Urothelium cell line (cell line): ENCODE measurements at regions not wholly inside any gene's neighbourhood (a gene's known extent, or its start where the extent isn't known, plus 50 kb on each side); places are given as distances from the start of the nearest gene placed in this dataset.
A peak's percentile ranks its signal among the peaks of the same experiment; 100 is the strongest.

ENCODE experiments used
- DNase-seq: peaks from one replicate; pipeline ENCODE4 v3.0.0; 2011; ENCODE audit warnings: low spot score, mixed read lengths
- FAIRE-seq: peaks from 2 replicates; lab custom pipeline; 2011; peaks lifted over from hg19 to GRCh38; lab: Jason Lieb, UNC

DNA sequence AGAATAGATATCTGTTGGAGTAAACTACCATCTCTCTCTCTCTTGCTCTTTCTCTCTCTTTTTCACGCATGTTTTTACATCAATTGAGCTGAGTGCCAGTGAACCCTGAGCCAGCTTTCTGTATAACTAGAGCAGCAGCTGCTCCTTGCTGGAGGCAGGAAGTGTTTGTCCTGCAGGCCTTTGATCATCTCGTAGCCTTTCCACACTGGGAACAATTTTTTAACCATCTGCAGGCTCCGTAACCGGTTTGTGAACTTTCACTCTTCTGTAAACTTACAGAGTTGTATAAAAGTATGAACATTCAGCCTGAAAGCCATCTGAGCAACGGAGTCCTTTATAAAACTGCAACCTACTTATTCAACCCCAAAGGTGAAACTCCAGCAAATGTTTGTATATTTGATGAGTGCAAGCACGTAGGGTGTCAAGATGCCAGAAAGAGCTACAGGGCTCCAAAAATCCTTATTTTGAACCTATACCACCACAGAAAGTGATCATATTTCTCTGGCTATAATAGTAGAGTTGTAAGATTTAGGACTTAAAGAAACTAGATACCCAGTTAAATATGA lies 162.8 kb upstream of the NFE2L3 start:
- DNase-seq (no peak), FAIRE-seq (no peak)

DNA sequence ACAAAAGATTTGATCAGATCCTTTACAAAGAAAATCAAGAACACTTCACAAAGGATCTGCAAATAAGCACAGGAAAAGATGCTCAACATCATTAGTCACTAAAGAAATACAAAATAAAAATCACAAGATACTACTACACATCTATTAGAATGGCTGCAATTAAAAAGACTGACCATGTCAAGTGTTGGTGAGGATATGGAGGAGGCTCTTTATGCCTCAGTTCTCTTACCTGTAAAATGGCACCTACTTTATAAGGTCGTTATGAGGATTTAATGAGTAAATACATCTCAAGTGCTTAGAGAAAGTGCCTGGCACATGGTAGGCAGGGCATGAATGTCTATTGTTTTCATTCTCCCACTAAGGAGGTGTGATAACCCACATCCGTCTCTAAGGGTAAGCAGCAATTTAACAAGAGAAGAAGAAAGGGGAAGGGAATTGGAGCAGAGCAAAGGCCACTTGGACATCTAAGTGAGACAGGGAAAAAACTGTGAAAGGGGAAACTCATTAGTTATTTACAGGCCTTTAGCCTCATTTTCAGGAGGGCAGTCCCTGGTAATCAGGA lies 157.5 kb upstream of the NFE2L3 start:
- no peak for FAIRE-seq
- no peak for DNase-seq

DNA sequence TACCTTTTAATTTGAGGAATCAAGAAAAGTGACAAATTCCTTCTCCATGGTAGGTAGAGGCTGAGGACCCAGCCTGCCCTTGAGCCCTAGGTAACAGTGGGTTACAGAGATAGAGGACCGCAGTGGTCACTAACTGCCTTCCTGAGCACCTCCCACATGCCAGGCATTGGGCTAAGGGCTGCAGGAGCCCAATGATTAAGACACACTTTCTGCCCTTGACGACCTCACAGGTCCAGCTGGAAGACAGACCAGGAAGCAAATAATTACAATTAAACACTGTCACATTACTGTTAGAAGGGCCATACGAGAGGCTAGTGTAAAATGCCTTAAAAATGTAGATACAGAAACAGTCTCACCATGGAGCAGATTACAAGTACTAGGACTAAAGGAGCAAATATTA lies 156.8 kb upstream of the NFE2L3 start:
- FAIRE-seq (peak; percentile 79), DNase-seq (no peak)

DNA sequence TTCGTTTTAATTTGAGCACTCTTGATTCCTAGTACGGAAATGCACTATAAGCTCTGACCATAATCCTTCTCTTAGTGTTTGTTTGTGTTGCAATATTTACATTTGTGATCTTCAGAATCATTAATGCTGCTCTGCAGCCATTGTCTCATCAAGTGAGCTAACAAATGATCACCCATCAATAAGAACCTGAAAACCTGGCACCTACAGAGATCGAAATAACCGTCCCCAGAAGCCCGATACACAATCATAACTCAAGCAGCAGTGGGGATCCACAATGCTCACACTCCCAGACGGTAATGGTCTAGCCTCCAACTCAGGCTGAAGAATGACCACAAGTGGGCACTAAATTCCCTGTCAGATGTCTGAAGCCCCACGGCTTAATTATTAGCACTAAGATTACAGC lies 156.0 kb upstream of the NFE2L3 start:
- FAIRE-seq (no peak), DNase-seq (no peak)

DNA sequence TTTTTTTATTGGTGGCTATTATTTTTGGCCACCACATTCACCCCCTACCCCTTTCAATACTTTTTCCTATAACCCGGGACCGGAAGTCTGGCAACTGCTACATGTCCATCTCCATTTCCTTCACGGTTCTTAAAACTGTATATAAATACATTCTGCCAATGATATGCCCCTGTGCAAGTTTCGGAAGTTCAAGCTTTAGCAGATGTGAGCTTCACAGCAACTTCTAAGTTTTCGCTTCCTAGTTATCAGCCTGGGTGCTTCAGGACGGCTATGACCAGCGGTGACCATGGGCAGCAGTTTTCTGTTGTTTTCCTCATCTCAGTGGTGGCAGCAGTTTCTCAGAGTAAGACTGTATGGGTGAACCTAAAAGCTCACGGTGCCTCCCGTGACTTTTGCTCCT lies 153.5 kb upstream of the NFE2L3 start:
- DNase-seq (no peak), FAIRE-seq (no peak)

DNA sequence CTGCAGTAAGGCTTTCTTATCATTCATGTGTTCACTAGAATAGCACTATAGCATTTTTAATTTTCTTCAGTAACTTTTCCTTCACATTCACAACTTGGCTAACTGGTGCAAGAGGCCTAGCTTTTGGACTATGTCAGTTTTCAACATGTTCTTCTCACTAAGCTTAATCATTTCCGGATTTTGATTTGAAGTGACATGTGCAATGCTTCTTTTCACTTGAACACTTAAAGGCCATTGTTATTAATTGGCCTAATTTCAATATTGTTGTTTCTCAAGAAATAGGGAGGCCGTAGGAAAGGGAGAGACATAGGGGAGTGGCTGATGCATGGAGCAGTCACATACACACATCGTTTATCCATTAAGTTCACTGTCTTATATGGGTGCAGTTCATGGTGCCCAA lies 151.2 kb upstream of the NFE2L3 start:
- FAIRE-seq (no peak), DNase-seq (no peak)

DNA sequence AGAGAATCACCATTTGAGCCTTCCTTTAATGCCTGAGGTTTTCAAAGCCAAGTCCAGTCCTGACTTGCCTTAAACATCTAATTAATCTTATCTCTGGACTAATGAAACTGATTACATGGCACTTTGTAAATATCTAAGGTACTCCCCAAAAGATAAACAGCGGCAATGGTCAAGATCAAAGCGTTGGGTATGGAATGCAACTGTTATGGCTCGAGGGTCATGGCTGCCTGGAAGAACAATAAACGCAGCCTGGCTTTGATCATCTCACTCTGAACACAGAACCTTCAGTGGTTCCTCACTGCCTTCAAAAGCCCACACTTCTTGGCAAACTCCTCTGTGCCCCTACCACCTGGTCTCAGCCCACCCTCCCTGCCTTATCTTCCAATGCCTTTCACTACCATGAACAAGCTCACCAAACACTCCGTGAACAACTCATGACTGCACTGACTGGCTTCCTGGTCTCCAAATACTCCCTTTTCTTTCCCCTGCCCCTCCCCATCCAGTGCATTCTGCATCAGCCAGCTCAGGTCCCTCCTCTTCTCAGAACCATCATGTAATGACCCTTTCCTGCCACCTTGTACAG lies 150.2 kb upstream of the NFE2L3 start:
- FAIRE-seq (no peak), DNase-seq (no peak)

DNA sequence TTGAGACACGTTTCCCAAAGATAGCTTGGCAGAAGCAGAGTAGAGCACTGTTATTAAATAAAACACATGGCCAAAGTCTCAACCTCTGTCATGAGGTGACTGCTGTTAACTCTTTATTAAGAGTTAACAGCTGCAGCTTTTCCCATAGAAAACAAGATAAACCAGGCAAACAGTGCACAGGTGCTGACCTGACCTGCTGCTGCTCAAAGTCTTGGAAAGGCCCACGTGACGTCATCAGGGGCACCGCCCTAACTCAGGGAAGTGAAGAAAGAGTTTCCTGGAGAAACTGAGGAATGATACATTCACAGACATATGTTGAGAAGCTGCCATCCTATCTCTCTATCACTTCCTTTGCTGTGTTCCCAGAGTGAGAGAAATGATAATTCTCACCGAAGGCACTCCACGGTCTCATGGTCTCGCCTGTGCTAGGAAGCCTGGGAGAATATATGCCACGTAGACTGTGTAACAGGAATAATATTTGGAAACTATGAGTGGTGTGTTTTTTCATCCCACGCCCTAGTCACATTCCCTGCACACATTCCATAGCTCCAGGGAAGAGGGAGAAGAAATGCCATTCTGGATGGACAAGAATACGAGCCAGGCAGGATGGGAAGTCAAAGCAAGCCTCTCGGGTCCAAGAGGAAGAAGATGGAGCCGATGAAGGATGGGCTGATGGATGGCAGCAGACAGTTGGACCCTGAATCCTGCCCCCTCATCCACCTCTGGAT lies 146.2 kb upstream of the NFE2L3 start:
- DNase-seq (no peak), FAIRE-seq (no peak)

DNA sequence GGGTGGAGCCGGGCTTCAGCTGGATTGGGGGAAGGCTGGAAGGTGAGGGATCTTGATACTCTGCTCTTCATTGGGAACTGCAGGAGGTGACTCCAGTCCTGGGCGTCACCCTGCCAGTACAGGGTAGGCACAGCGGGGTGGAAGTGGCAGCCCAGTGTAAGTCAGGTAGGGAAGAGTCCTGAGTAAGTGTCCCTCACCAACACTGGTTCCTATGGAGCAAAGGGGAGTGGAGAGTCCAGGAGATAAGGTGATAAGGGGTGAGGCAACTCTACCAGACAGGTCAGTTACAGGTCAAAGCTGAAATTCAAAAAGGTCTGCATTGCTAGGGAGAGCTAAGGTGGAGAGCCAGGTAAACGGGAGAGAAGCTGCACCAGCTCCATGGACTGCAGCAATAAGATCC lies 145.6 kb upstream of the NFE2L3 start:
- DNase-seq (no peak), FAIRE-seq (peak; percentile 17)

DNA sequence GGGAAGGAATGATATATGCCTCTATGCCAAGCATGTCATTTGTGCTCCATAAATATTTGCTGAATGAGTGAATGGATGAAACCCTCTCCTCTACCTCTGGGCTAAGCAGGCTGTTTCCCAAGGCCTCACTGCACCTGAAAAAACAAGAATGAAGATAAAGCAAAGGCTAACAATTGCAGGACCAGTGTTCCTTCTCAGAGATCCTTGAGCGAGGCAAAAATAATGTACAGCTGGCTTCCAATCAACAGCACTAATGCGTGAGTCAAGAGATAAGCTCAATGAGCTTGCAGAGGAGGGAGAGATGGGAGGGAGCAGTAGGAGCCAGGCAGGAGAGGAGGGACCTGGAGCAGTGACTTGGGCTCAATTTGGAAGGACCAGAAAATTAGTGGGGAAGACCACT lies 144.5 kb upstream of the NFE2L3 start:
- DNase-seq (no peak), FAIRE-seq (no peak)

DNA sequence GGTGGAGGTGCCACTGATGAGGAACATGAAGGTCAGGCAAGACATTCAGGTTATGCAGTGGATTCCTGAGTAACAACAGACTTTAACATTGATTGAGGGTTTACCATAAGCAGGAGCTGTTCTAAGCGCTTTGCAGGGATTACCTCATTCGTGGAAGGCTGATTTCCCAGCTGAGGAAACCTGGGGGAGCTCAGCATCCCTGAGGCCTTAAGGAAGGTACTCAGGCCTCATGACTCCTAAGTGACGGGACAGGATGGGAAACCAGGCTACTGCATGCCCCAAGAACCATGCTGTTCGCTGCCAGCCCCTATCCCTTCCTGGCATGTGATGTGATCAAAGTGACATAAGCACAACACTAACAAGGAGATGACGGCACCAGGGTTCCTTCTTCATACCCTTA lies 143.6 kb upstream of the NFE2L3 start:
- DNase-seq: no peak
- FAIRE-seq: no peak

DNA sequence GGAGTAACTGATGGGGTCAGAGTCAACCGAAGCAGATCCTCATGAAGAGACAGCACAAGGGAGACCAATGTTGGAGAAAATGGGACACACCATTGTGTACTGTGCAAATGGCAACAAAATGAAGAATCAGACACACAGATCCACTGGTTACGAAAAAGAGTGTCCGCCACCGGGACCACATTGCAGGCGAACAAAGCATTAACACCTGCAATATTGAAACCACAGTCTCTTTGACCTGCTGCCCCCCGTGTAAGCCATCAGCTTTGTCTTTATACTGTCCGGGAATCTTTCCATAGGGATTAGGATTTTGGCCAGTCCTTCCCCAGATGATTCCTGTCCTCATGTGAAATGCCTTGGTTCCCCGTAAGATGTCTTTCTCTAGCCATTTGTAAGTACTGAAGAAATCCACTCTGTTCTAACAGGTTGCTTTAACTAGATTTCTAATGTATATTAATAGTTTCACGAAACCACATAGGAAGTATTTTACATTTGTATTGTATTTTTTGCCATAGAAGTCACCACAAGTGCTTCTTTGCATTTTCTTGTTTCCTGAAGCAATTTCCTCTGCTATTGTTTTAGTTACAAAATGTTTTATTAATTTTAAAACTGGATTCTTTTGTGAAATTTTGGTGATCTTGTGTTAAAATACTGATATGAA lies 140.8 kb upstream of the NFE2L3 start:
- DNase-seq: no peak
- FAIRE-seq: no peak

DNA sequence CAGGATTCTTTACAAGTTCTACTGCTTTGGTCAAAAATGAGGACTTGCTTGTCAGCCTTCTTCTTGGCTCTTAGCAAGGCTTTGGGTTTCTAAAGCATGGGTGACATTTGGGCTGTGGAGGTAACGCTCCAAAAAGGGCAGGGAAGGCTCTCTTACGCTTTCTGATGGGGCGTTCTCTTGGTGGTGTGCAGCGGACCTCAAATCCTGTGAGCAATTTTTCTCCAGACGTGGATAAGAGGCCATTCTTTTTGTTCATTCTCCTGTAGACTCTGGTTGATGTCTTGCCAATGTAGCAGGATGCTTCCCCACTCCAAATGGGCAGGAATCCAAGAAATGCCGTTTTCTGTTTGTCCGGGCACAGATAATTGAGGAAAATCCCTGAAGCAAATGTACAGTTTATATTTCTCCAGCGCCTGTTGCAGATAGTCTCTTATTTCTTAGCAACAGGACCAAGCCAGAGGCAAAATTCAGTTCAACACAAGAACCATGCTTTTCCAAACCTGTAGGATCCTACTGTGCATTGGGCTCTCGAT lies 138.4 kb upstream of the NFE2L3 start:
- DNase-seq (no peak), FAIRE-seq (no peak)

DNA sequence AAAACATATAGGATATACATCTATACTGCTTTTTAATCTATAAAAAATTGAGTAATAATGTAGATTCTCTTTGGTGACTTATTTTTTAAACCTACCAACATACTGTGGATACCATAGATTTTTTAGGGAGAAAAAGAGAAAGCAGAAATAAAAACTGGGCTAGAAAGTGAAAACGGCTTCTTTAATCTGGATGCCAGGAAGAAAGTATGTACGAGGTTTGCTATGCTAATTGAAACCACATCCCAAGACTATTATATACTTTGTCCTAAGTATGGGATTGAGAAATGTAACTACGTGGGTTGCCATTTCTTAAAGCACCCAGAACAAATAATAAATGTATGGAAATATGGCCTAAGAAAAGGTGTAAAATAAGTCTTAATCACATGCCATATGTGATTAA lies 129.0 kb upstream of the NFE2L3 start:
- FAIRE-seq (no peak), DNase-seq (no peak)

DNA sequence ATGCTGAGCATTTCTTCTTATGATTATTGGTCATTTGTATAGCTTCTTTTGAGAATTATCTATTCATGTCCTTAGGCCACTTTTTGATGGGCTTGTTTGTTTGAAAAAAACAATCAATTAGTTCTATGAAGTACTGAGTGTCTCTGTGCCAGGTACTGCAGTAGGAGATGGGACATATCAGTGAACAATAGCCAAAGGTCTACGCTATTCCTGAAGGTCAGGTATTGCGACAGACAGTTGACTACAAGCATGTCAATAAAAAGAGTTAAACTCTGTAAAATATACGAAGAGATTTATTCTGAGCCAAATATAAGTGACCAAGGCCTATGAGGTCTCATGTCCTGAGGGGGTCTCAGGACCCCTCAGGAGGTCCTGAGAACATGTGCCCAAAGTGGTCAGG lies 122.1 kb upstream of the NFE2L3 start:
- DNase-seq: no peak
- no peak for FAIRE-seq

DNA sequence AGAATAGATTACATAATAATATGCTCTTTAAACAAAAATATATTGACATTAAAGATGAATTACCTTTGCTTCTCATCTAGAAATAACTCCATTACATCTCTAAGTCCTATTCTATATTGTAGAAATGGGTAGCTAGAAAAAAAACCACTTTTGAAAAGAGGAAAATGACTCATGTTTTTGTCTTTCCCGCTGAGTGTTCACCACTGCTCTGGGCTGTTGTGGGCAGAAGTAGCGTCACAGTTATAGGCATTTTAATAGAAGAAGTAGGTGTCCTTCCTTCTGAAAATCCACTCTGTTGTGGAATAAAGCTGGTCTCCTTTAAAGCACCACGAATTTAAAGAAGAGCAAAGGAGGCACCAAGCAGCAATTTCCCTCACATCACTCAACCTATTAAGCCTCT lies 117.6 kb upstream of the NFE2L3 start:
- FAIRE-seq (no peak), DNase-seq (peak; percentile 30)

DNA sequence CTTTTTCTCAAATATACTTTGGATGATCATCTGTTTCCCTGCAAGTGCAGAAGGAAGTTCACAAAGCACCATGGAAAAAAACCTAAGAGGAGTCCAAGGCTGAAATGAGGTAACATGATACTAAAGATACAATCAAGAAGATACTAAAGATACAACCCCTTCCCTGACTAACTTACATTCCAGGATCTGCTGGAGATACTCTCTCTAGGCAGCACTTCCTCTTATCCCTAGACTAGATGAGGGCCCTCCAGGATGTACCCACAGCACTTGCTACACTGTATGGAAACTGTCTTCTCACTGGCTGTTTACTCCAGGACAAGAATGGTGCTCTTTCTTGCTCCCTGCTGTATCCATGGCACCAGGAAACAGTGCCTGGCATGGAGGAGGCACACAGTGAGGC lies 116.4 kb upstream of the NFE2L3 start:
- FAIRE-seq: peak; percentile 66
- no peak for DNase-seq

DNA sequence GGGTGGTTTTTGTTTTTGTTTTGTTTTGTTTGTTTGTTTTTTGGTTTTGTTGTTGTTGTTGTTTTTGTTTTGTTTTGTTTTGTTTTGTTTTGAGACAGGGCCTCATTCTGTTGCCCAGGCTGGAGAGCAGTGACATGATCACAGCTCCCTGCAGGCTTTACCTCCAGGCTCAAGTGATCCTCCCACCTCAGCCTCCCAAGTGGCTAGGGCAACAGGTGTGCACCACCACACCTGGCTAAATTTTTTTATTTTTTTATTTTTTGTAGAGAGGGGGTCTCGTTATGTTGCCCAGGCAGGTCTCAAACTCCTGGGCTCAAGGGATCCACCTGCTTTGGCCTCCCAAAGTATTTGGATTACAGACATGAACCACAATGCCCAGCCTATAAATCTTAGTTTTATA lies 115.9 kb upstream of the NFE2L3 start:
- no peak for FAIRE-seq
- no peak for DNase-seq

DNA sequence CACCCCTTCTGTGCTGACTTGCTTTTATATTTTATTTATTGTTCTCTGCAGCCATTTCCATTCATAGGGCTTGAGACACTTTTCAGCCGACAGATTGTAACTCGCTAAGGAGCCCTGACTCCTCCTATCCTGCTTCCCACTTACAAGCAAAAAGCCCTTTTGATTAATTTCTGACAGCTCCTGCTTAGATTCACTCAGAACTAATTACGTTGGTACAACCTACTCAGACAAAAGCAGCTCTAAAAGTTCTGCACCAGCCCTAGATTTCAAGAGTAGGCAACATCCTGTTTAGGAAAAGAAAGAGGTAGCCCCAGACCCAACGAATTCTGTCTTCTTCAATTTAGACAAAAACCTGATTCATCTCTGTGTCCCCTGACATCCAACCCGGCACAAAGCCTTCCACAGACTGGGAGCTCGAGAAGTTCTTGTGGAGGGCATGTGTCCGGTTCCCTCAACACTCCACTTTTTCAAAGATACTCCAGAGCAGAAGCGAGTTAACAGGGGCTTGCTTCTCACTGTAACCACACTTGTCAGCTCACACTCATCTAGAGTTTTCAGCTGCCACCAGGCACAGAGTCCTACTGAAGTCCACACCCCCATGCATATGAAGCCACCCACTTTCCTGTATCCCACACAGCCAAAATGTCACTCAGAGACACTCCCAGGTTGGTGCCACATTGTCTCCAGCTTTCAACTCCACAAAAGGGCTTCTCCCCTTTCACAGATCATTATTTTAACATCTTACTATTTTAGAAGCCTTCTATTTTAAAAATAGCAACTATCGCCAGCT lies 113.6 kb upstream of the NFE2L3 start:
- FAIRE-seq: no peak
- DNase-seq: no peak

DNA sequence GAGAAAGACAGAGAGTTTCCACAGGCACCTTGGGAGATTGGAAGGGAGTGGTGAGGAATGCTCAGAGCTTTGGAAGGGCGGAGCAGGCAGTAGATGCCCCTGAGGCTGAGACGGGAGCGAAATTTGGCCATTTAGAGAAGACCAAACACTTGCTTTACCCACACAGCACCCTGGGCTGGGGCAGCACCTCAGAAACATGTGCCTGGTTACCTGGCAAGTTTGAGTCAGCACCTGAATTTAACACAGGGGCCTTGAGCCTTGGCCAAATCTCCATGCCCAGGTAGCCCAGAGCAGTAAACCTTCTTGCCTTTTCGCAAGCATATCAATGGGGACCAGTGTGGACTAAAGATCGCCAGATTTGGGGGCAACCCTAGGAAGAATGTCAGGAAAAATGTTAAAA lies 111.9 kb upstream of the NFE2L3 start:
- no peak for DNase-seq
- no peak for FAIRE-seq

DNA sequence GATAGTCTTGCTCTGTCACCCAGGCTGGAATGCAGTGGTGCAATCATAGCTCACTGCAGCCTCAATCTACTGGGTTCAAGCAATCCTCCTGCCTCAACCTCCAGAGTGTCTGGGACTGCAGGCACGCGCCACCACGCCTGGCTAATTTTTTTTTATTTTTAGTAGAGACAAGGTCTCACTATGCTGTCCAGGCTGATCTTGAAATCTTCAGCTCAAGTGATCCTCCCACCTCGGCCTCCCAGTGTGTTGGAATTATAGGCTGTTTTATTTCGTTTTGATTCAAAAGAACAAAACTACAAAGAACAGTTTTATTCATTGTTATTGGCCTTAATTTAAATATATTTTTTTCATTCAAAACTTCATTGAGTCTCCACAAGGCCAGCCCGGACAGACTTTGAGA lies 109.8 kb upstream of the NFE2L3 start:
- FAIRE-seq: no peak
- DNase-seq: no peak
